IMR-90 (cell line): ENCODE measurements at regions not wholly inside any gene's neighbourhood (a gene's known extent, or its start where the extent isn't known, plus 50 kb on each side); places are given as distances from the start of the nearest gene placed in this dataset.

Experiments used
- ATAC-seq: fragments of 200-7000 bp; cut with Tn5 transposase; 2 replicates; pipeline ENCODE4 v1.9.1; 2020; ENCODE audit warnings: low read depth, mild to moderate bottlenecking, moderate library complexity
- BruUV-seq: library from RNA; stranded (reverse); fragments of 400-500 nt; replicated peaks from 2 replicates; lab custom pipeline; 2021; lab: Mats Ljungman, UMichigan
- CTCF ChIA-PET: fragments of 300-600 bp; formaldehyde crosslinking; extraction: SDS; loops from one replicate; lab custom pipeline; 2021; ENCODE audit warnings: antibody characterized with exemption; lab: Yijun Ruan, JAX
- POLR2A ChIA-PET: fragments of 300-600 bp; sonication (Branson Sonifier 250); formaldehyde crosslinking; loops from one replicate; lab custom pipeline; 2022; ENCODE audit warnings: antibody characterized with exemption; ENCODE audit not compliant: unreplicated experiment; lab: Charles Lee
- DNase-seq: peaks from one replicate; pipeline ENCODE4 v3.0.0; 2013
- H2AFZ ChIP-seq: replicated peaks from 2 replicates; pipeline ENCODE3; 2013; ENCODE audit warnings: low read length, mild to moderate bottlenecking; ENCODE audit not compliant: poor library complexity
- H2AK5ac ChIP-seq: 2 replicates; pipeline ENCODE4 v1.6.1; 2013; ENCODE audit warnings: low read depth, low read length, inconsistent platforms
- H2AK9ac ChIP-seq: replicated peaks from 2 replicates; pipeline ENCODE3; 2013; ENCODE audit warnings: mild to moderate bottlenecking, low read depth, low read length, moderate library complexity; ENCODE audit not compliant: poor library complexity
- H2BK120ac ChIP-seq: 2 replicates; pipeline ENCODE4 v1.6.1; 2013; ENCODE audit warnings: low read depth, low read length, inconsistent platforms
- H2BK15ac ChIP-seq: 3 replicates; pipeline ENCODE4 v1.6.1; 2013; ENCODE audit warnings: low read depth, low read length, inconsistent platforms
- H2BK20ac ChIP-seq: 2 replicates; pipeline ENCODE4 v1.6.1; 2013; ENCODE audit warnings: low read depth, mild to moderate bottlenecking, inconsistent platforms, low read length, moderate library complexity
- H2BK5ac ChIP-seq: 2 replicates; pipeline ENCODE4 v1.6.1; 2013; ENCODE audit warnings: mild to moderate bottlenecking, low read depth, low read length, inconsistent platforms; ENCODE audit not compliant: poor library complexity, severe bottlenecking
- H3K14ac ChIP-seq: replicated peaks from 2 replicates; pipeline ENCODE4 v1.6.1; 2013; ENCODE audit warnings: low read depth, low read length, inconsistent platforms
- H3K18ac ChIP-seq: 2 replicates; pipeline ENCODE4 v1.6.1; 2013; ENCODE audit warnings: low read depth, low read length, control low read depth
- H3K23ac ChIP-seq: 2 replicates; pipeline ENCODE4 v1.6.1; 2013; ENCODE audit warnings: low read depth, low read length, inconsistent platforms
- H3K27ac ChIP-seq: 2 replicates; pipeline ENCODE4 v1.5.1; 2013; ENCODE audit warnings: mild to moderate bottlenecking, control low read depth, low read length; ENCODE audit not compliant: insufficient read depth
- H3K27me3 ChIP-seq: 2 replicates; pipeline ENCODE4 v1.6.1; 2013; ENCODE audit warnings: low read length; ENCODE audit not compliant: control insufficient read depth, insufficient read depth
- H3K36me3 ChIP-seq: 2 replicates; pipeline ENCODE4 v1.6.1; 2013; ENCODE audit warnings: low read length, mixed read lengths; ENCODE audit not compliant: control insufficient read depth, insufficient read depth
- H3K4ac ChIP-seq: 2 replicates; pipeline ENCODE4 v1.6.1; 2013; ENCODE audit warnings: low read depth, low read length, inconsistent platforms
- H3K4me1 ChIP-seq: 2 replicates; pipeline ENCODE4 v1.6.1; 2013; ENCODE audit warnings: low read length, mixed read lengths; ENCODE audit not compliant: control insufficient read depth, insufficient read depth
- H3K4me2 ChIP-seq: 2 replicates; pipeline ENCODE4 v1.6.1; 2013; ENCODE audit warnings: low read depth, mild to moderate bottlenecking, control low read depth, low read length, moderate library complexity
- H3K4me3 ChIP-seq: 2 replicates; pipeline ENCODE4 v1.5.1; 2013; ENCODE audit warnings: low read depth, mild to moderate bottlenecking, control low read depth, low read length, moderate library complexity; ENCODE audit not compliant: insufficient read depth
- H3K56ac ChIP-seq: 2 replicates; pipeline ENCODE4 v1.6.1; 2013; ENCODE audit warnings: low read length, inconsistent platforms; ENCODE audit not compliant: insufficient read depth; ENCODE audit errors: extremely low read depth
- H3K79me1 ChIP-seq, 2 experiments: 2 replicates each; pipeline ENCODE4 v1.6.1; 2013; ENCODE audit warnings: low read length in 2 of 2, inconsistent platforms in 1 of 2, low read depth in 1 of 2
- H3K9ac ChIP-seq: 2 replicates; pipeline ENCODE4 v1.6.1; 2013; ENCODE audit warnings: low read depth, low read length, control low read depth
- H3K9me1 ChIP-seq: 2 replicates; pipeline ENCODE4 v1.6.1; 2013; ENCODE audit warnings: low read length, inconsistent platforms; ENCODE audit not compliant: insufficient read depth
- H3K9me3 ChIP-seq: 2 replicates; pipeline ENCODE4 v1.6.1; 2013; ENCODE audit warnings: low read length; ENCODE audit not compliant: control insufficient read depth, insufficient read depth
- H4K20me1 ChIP-seq: 2 replicates; pipeline ENCODE4 v1.6.1; 2013; ENCODE audit warnings: low read length, inconsistent platforms; ENCODE audit not compliant: insufficient read depth
- H4K5ac ChIP-seq: 2 replicates; pipeline ENCODE4 v1.6.1; 2013; ENCODE audit warnings: mild to moderate bottlenecking, low read depth, low read length, control low read depth
- H4K8ac ChIP-seq, 2 experiments: 2 replicates each; pipeline ENCODE4 v1.6.1; 2013; ENCODE audit warnings: low read depth in 2 of 2, low read length in 2 of 2, control low read depth in 1 of 2, inconsistent platforms in 1 of 2
- H4K91ac ChIP-seq: 2 replicates; pipeline ENCODE4 v1.6.1; 2013; ENCODE audit warnings: low read depth, low read length, inconsistent platforms; ENCODE audit not compliant: insufficient read depth
- BHLHE40 ChIP-seq: fragments of 150-350 bp; IDR thresholded peaks from 2 replicates; pipeline ENCODE4 v1.6.1; 2016; ENCODE audit warnings: mild to moderate bottlenecking, low read depth, low read length
- CHD1 ChIP-seq: IDR thresholded peaks from 2 replicates; pipeline ENCODE4 v1.6.1; 2012; ENCODE audit warnings: low read depth, low read length, improper control_type of control experiment
- MAFK ChIP-seq: IDR thresholded peaks from 2 replicates; pipeline ENCODE4 v1.6.1; 2012; ENCODE audit warnings: low read depth, low read length, improper control_type of control experiment
- MXI1 ChIP-seq: IDR thresholded peaks from 2 replicates; pipeline ENCODE4 v1.6.1; 2012; ENCODE audit warnings: low read depth, mild to moderate bottlenecking, low read length, moderate library complexity, borderline replicate concordance
- POLR2A ChIP-seq: IDR thresholded peaks from 2 replicates; pipeline ENCODE4 v1.6.1; 2012; ENCODE audit warnings: mild to moderate bottlenecking, low read depth, low read length
- RAD21 ChIP-seq: IDR thresholded peaks from 2 replicates; pipeline ENCODE4 v1.6.1; 2012; ENCODE audit warnings: low read length, improper control_type of control experiment
- RFX5 ChIP-seq: IDR thresholded peaks from 2 replicates; pipeline ENCODE4 v1.8.0; 2012; ENCODE audit warnings: low read depth, mild to moderate bottlenecking, low read length, moderate library complexity
- SMC3 ChIP-seq: fragments of 150-350 bp; IDR thresholded peaks from 2 replicates; pipeline ENCODE4 v1.6.1; 2016; ENCODE audit warnings: low read depth, mild to moderate bottlenecking, antibody characterized with exemption, low read length, moderate library complexity
- USF2 ChIP-seq: fragments of 150-350 bp; IDR thresholded peaks from 2 replicates; pipeline ENCODE4 v1.6.1; 2017; ENCODE audit warnings: mild to moderate bottlenecking, antibody characterized with exemption, low read length, low read depth
- WGBS, 2 experiments: methylation state at CpG; one replicate each; pipeline versions ENCODE4 v1.1.5 to v1.1.7; 2013; ENCODE audit warnings: missing lambda C conversion rate in 2 of 2; ENCODE audit not compliant: insufficient read length in 1 of 2; ENCODE audit errors: extremely low coverage in 2 of 2; 5-methylcytosine and 5-hydroxymethylcytosine counted together
- dilution Hi-C: fragments of 300-500 bp; cut with HindIII; formaldehyde crosslinking; loops from one replicate; pipeline ENCODE4 v1.14.3; 2018; ENCODE audit warnings: low sequenced_read_pairs; ENCODE audit not compliant: unreplicated experiment
- in situ Hi-C: fragments of 300-500 bp; cut with MboI; formaldehyde crosslinking; loops from 3 replicates; pipeline ENCODE4 v1.14.3; 2019; ENCODE audit warnings: low sequenced_read_pairs, inconsistent platforms, mixed read lengths
- intact Hi-C: fragments of 100-400 bp; cut with micrococcal nuclease; formaldehyde crosslinking; loops from 2 replicates; pipeline ENCODE4 v1.10.0; 2022
- TF ChIP-seq, protein P1 (sequence below): fragments of 150-350 bp; IDR thresholded peaks from 2 replicates; pipeline ENCODE4 v1.6.1; 2016; ENCODE audit warnings: low read depth, mild to moderate bottlenecking, low read length, moderate library complexity, borderline replicate concordance
- TF ChIP-seq, protein P2 (sequence below): conservative IDR thresholded peaks from 2 replicates; pipeline ENCODE4 v1.5.1; 2012; ENCODE audit warnings: mild to moderate bottlenecking, low read depth, low read length, improper control_type of control experiment

GRCh38 chrX:8043546-8043945 is 116.3 kb upstream of the PNPLA4 start:
- Histone ChIP-seq H2BK15ac (no peak overlapping the region), H3K9me3 (no peaks in the 10 kb centered on the region), H3K18ac (no peak overlapping the region), H3K79me1 (no peaks in the 10 kb centered on the region), H2BK5ac (no peak overlapping the region), H2AK5ac (no peak overlapping the region), H2AFZ (no peak overlapping the region), H2BK20ac (no peak overlapping the region), H3K4ac (no peak overlapping the region), H3K27ac (no peak overlapping the region), H3K9ac (no peak overlapping the region), H3K36me3 (no peaks in the 10 kb centered on the region), H3K23ac (no peak overlapping the region), H4K20me1 (no peaks in the 10 kb centered on the region), H4K91ac (no peak overlapping the region), H3K56ac (no peak overlapping the region), H2BK120ac (no peak overlapping the region), H3K4me1 (no peaks in the 10 kb centered on the region), H4K5ac (no peak overlapping the region), H3K27me3 (no peaks in the 10 kb centered on the region), H4K8ac (no peak overlapping the region), H3K4me3 (no peak overlapping the region), H3K4me2 (no peak overlapping the region), H2AK9ac (no peak overlapping the region), H3K9me1 (no peaks in the 10 kb centered on the region), H3K14ac (no peak overlapping the region)
- CTCF ChIA-PET: no interaction called here
- in situ Hi-C loops: no loop called here
- no CpG with 5 or more reads among the region's 2 CpGs for WGBS, 2 experiments
- intact Hi-C loops: no loop called here
- BruUV-seq: no TSS peak
- dilution Hi-C loops: no loop called here
- TF ChIP-seq MXI1 (no peak), USF2 (no peak), MAFK (no peak), BHLHE40 (no peak), CHD1 (no peak), SMC3 (no peak), RAD21 (no peak), POLR2A (no peak), RFX5 (no peak)
- TF ChIP-seq, protein P1, sequence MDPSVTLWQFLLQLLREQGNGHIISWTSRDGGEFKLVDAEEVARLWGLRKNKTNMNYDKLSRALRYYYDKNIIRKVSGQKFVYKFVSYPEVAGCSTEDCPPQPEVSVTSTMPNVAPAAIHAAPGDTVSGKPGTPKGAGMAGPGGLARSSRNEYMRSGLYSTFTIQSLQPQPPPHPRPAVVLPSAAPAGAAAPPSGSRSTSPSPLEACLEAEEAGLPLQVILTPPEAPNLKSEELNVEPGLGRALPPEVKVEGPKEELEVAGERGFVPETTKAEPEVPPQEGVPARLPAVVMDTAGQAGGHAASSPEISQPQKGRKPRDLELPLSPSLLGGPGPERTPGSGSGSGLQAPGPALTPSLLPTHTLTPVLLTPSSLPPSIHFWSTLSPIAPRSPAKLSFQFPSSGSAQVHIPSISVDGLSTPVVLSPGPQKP: no peak
- TF ChIP-seq, protein P2, sequence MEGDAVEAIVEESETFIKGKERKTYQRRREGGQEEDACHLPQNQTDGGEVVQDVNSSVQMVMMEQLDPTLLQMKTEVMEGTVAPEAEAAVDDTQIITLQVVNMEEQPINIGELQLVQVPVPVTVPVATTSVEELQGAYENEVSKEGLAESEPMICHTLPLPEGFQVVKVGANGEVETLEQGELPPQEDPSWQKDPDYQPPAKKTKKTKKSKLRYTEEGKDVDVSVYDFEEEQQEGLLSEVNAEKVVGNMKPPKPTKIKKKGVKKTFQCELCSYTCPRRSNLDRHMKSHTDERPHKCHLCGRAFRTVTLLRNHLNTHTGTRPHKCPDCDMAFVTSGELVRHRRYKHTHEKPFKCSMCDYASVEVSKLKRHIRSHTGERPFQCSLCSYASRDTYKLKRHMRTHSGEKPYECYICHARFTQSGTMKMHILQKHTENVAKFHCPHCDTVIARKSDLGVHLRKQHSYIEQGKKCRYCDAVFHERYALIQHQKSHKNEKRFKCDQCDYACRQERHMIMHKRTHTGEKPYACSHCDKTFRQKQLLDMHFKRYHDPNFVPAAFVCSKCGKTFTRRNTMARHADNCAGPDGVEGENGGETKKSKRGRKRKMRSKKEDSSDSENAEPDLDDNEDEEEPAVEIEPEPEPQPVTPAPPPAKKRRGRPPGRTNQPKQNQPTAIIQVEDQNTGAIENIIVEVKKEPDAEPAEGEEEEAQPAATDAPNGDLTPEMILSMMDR: no peak
- ATAC-seq: no peak
- DNase-seq: no peak
- POLR2A ChIA-PET: no interaction called here
